ENCODE measurements at regions not wholly inside any gene's neighbourhood (a gene's known extent, or its start where the extent isn't known, plus 50 kb on each side); places are given as distances from the start of the nearest gene placed in this dataset.

DNA sequence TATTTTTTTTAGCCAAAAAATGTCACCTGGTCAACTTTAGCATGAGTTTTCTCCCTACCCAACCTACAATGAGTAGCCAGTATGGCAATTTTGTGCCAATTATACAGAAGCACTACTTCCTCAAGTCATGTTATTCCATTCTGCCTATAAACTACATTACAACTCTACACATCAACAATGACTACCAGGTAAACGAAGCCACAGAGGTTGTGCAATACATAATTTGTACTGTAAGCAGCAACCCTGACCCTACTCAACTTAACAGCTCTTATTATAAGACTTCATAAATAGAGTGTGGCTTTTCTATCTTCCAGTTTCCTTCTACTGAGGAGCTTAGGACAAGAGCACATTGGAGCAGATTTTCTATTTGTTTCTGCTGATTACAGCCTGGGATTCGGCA, 160.5 kb downstream of the HS3ST1 start:
- no peak for DNase-seq (ENCODE audit: low read depth)

DNA sequence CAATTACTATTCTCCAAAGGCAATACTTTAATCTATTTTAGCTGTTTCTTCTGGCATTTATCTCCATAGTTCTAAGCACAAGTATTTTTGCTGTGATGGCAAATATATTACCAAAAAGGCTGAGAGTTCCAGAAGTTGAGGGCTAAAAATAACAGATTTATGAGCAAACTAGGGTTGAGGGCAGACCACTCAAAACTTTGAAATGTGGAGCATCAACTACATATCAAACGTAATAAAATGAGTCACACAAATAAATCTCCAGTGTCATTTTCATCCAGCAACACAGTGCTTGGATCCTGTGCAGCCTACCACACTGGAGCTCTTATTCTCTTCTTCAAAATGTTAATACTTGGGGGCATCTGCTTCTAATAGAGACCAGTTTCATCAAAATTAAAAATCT, 163.9 kb downstream of the HS3ST1 start:
- DNase-seq (ENCODE audit: low read depth): no peak

- no peak for DNase-seq (ENCODE audit: low read depth)
Measured at GRCh38 chr4:11264346-11264745, 164.3 kb downstream of the HS3ST1 start.

DNA sequence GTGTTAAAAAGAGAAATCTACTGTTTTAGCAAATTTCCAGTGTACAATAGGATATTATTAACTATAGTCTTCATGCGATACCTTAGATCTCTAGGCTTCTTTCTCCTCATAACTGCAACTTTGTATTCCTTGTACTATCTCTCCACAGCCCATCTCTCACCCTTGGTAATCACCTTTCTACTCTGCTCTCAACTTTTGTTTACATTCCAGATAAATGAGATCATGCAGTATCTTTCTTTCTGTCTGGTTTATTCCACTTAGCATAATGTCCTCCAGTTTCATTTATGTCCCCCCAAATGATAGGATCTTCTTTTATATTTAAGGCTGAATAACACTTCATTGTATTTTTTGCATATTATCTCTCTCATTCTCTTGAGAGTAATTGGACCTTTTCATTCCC, 165.5 kb downstream of the HS3ST1 start:
- no peak for DNase-seq (ENCODE audit: low read depth)

DNA sequence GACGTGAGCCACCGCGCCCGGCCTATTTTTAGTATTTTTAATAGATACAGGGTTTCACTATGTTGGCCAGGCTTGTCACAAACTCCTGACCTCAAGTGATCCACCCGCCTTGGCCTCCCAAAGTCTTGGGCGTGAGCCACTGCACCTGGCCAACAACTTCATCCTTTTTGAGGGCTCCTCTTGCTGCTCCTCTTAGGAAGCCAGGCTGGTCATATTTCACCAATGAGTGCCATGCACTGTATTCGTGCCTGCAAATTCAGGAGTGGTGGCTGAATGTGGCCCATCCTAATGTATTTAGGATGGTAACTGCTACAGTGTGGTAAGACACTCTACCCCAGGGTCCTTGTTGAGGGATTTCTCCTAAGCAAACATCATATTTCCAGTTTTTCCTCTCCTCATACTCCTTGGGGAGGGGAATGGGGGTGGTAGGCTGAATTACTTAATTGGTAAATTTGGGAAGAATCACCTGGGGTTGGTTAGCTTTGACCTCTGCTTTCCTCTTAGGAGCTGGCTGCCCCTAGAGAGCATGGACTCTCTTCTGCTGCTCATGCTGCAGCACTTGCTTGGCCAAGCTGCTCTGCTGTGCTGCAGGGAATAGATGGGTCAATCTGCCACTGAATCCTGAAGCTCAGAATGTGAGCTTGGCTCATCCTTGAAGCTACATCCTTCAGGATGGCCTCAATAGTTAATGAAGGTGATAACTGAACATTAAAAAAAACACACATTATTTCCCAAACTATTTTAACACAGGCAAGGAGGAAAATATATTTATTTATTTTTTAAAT, 167.4 kb downstream of the HS3ST1 start:
- no peak for DNase-seq (ENCODE audit: low read depth)

GRCh38 chr4:11259837-11260236, 168.9 kb downstream of the HS3ST1 start:
- no peak for DNase-seq (ENCODE audit: low read depth)

- DNase-seq (ENCODE audit: low read depth): no peak
Measured at GRCh38 chr4:11252149-11252548, 176.5 kb downstream of the HS3ST1 start.

GRCh38 chr4:11250510-11250909, 178.2 kb downstream of the HS3ST1 start:
- DNase-seq (ENCODE audit: low read depth): no peak

GRCh38 chr4:11232015-11232414, 196.7 kb downstream of the HS3ST1 start:
- DNase-seq (ENCODE audit: low read depth): no peak

- DNase-seq (ENCODE audit: low read depth): no peak
Measured at GRCh38 chr4:11230866-11231265, 197.8 kb downstream of the HS3ST1 start.

DNA sequence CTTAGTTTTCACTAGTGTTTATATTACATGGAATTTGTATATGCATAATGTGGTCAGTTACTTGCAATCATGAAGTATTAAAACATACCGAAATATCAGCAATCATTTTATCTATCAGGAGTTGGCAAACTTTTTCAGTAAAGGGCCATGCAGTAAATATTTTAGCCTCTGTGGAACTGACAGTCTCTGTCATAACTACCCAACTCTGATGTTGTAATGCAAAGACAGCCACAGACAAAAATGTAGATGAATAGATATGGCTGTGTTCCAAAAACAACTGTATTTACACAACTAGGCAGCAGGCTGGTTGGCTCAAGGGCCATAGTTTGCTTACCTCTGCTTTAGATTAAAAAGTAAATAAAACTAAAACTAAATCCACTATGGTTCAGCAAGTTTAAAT, 200.2 kb downstream of the HS3ST1 start:
- DNase-seq (ENCODE audit: low read depth): no peak

DNA sequence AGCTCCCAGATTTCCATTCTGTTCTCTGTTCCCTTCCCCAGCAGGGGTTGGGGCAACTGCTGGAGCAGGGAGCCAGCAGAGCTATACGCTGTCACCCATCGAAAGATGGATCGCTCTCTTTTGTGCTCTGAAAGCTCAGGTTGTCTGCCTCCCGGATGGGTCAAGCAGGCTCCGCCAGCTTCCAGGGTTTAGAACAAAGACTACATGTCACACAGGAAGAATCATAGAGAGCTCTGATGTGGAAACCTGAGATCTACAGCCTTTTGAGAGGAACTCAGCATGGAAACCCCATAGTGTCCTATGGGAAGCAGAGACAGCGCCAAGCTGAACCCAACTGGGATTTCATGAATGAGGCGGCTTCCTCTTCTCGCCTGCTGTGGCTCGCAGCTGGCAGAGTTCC, 205.4 kb downstream of the HS3ST1 start:
- DNase-seq (ENCODE audit: low read depth): no peak

- no peak for DNase-seq (ENCODE audit: low read depth)
Measured at GRCh38 chr4:11218692-11219091, 210.0 kb downstream of the HS3ST1 start.

- no peak for DNase-seq (ENCODE audit: low read depth)
Measured at GRCh38 chr4:11216520-11216919, 212.2 kb downstream of the HS3ST1 start.

DNA sequence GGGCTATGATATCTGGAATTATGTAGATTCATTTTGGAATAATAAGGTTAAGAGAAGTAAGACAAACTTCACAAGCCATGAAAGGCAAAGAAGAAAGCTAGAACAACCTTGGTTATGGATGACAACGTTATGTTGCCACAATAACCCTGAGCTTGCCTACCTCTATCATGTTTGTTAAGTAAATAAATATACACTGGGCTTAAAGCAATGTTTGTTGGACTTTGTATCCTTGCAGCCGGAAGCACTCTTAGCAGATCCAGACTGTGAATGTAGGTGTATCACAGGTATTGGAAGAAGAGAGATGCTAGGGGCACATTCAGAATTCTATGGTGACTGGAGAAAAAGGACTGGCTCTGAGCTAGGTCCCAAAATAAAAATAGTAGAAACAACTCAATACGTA, 214.4 kb downstream of the HS3ST1 start:
- no peak for DNase-seq (ENCODE audit: low read depth)

DNA sequence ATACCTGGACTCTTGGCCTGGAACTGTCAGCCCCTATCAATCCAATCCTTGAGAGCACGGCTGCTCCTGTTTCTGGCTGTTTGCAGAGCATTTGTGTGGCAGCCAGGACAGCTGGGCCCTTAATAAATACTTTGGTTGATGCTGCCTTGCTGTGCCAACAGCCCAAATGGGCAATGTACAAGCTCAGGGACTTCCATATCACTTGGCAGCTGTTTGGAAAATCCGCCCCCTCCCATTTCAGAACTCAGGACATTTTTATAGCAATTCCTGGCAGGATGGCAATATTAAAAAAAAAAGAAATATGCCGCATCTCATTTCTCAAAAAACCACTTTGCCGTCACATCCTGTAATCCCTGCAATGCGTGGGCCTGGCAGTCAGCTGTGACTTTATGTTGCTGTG, 218.9 kb downstream of the HS3ST1 start:
- no peak for DNase-seq (ENCODE audit: low read depth)

DNA sequence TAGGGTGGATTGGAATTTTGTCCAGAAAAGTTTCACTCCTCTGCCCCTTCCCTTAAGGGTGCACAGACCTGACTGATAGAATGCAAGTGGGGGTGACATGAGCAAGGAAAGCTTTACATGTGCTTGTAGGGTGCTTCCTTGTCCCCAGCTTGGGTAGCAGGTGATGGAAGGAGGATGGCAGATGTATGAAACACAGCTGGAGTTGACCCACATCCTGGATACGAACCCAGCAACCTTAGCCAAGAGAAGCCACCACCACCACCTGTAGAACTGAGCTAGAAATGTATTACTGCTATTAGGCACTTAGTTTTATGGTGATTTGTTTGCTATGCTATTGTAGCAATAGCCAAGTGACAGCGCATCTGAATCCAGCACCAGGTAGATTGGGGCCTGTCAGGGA, 227.4 kb downstream of the HS3ST1 start:
- no peak for DNase-seq (ENCODE audit: low read depth)

DNA sequence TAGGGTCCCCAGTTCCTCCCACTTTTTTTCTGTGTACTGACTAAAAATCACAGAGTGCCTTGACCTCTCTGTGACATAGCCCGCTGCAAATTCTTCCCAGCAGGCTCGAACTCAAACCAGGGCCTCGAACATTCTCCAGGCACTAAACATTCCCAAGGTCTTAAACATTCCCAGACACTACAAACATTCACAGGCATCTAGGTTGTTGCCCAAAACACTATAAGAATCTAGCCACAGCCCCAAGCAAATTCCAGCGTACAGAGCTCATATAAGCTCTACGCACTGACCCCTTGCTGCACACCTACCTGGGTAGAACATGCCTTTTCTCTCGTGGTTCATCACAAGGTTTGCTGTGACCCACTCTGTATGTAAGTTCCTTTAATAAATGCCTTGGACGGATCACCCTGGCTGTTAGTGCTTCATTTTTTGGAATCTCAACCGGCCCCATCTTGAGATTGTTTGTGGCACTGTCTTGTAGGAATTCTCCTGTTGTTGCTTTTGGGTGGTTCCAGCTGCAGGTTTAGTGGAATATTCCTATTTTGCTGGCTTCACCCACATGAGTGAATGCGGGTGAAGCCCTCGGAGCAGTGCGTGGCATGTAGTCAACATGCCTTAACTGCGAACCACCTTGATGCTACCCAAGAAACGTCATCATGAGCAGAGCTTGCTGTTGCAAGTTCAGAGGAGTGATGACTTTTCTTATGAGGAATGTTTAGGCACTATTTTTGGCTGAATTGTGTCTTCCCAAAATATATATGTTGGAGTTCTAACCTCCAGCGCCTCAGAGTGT, 230.0 kb downstream of the HS3ST1 start:
- DNase-seq (ENCODE audit: low read depth): no peak

GRCh38 chr4:11197631-11198341, 230.9 kb downstream of the HS3ST1 start:
- DNase-seq (ENCODE audit: low read depth): no peak

DNA sequence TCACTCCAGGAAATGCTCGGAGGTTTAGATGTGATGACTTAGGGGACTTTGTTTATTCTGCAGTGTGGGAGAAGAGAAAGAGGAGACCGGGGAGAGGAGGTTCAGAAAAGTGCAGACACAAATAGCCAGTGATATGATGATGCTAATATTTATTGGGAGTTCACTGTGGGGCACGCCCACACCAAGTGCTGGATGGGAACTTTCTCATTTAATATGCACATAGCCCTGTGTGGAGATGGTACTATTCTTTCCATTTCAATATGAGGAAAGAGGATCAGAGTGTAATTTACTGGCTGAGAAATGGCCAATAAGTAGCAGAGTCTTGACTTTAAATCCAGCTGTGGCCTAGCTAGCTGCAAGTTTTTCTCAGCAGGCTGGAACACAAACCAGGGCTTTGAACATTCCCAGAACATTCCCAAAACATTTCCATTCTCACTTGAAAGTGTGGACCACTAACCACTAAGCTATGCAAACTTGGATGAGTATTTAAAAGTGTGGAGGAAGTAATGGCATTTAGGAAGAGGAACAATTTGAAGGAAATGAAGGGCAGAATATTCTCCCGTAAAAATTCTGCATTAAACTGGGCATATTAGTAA, 231.7 kb downstream of the HS3ST1 start:
- no peak for DNase-seq (ENCODE audit: low read depth)

DNA sequence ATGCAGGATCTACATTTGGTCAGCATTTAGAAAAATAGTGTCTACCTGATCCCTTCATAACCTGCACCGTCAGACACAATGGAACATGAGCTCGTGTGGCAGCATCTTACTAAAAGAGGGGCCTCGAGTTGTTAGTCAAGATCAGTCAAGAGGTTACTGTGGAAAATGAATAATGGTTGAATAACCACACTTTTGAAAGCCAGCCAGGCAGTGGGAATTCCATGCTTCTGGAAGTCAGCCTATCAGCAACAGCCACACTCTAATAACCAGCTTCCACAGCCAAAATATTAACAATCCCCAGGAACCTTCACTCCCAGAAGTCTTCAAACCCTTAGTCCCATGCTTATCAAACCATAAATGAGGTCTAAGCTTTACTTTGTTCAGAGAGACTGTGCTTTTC, 234.3 kb downstream of the HS3ST1 start:
- no peak for DNase-seq (ENCODE audit: low read depth)

- DNase-seq (ENCODE audit: low read depth): no peak
Measured at GRCh38 chr4:11189756-11190155, 238.9 kb downstream of the HS3ST1 start.
